SK-N-SH (cell line): ENCODE measurements at regions not wholly inside any gene's neighbourhood (a gene's known extent, or its start where the extent isn't known, plus 50 kb on each side); places are given as distances from the start of the nearest gene placed in this dataset.

Experiments
- CHD2 ChIP-seq: fragments of 150-350 bp; IDR thresholded peaks from 2 replicates; pipeline ENCODE4 v1.6.1; 2018; ENCODE audit warnings: low read length; ENCODE audit not compliant: partially characterized antibody
- EZH2phosphoT487 ChIP-seq: fragments of 200-600 bp; sonication (generic); IDR thresholded peaks from 2 replicates; pipeline ENCODE4 v1.6.1; 2017; ENCODE audit warnings: low read depth, mixed run types, mild to moderate bottlenecking, antibody characterized with exemption, moderate library complexity, borderline replicate concordance
- FOXM1 ChIP-seq: IDR thresholded peaks from 2 replicates; pipeline ENCODE4 v1.4.0; 2012; ENCODE audit warnings: low read depth, mild to moderate bottlenecking
- JUND ChIP-seq: IDR thresholded peaks from 2 replicates; pipeline ENCODE4 v1.4.0; 2012
- RFX5 ChIP-seq: IDR thresholded peaks from 2 replicates; pipeline ENCODE4 v1.6.1; 2012; ENCODE audit warnings: mild to moderate bottlenecking, improper control_type of control experiment, low read length
- SMC3 ChIP-seq: IDR thresholded peaks from 2 replicates; pipeline ENCODE4 v1.6.1; 2012; ENCODE audit warnings: low read depth, low read length, improper control_type of control experiment
- TEAD4 ChIP-seq: IDR thresholded peaks from 2 replicates; pipeline ENCODE4 v1.4.0; 2012; ENCODE audit warnings: mild to moderate bottlenecking, borderline replicate concordance; ENCODE audit not compliant: insufficient read depth
- TF ChIP-seq, protein P1 (sequence below): fragments of 200-600 bp; sonication (generic); IDR thresholded peaks from 2 replicates; pipeline ENCODE4 v1.6.1; 2017; ENCODE audit warnings: antibody characterized with exemption, mild to moderate bottlenecking, moderate library complexity
- TF ChIP-seq, protein P2 (sequence below): IDR thresholded peaks from 2 replicates; pipeline ENCODE4 v1.4.0; 2012; ENCODE audit warnings: low read depth, borderline replicate concordance
- TF ChIP-seq, protein P3 (sequence below): IDR thresholded peaks from 2 replicates; pipeline ENCODE4 v1.4.0; 2012; ENCODE audit warnings: low read depth
- TF ChIP-seq, protein P4 (sequence below): IDR thresholded peaks from 2 replicates; pipeline ENCODE4 v1.6.1; 2012; ENCODE audit warnings: mild to moderate bottlenecking, low read depth, low read length, moderate library complexity
- TF ChIP-seq, protein P5 (sequence below): IDR thresholded peaks from 2 replicates; pipeline ENCODE4; 2012
- TF ChIP-seq, protein P6 (sequence below): fragments of 150-350 bp; IDR thresholded peaks from 2 replicates; pipeline ENCODE4 v1.6.1; 2017; ENCODE audit warnings: antibody characterized with exemption, low read length, low read depth, borderline replicate concordance

DNA sequence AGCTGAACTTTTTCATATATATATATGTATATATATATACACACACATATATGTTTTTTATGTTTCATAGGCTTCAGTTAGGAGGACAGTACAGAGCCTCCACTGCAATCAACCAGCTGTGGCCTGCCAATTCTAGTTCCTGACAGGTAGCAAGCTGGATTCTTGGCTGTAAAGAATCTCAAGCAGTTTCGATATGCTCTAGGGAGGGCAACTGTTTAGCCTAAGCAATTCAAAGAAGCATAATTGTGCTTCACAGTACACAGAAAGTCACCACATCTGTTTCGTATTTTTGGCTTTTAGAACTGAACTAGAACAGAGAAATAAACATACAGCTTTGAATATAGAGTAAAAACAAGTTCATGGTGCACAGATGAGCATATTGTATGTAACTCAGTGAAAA lies 152.4 kb upstream of the ARRDC3 start:
- TF ChIP-seq CHD2 (no peak), FOXM1 (no peak), SMC3 (no peak), EZH2phosphoT487 (no peak), JUND (no peak), TEAD4 (no peak), RFX5 (no peak)
- TF ChIP-seq, protein P1, sequence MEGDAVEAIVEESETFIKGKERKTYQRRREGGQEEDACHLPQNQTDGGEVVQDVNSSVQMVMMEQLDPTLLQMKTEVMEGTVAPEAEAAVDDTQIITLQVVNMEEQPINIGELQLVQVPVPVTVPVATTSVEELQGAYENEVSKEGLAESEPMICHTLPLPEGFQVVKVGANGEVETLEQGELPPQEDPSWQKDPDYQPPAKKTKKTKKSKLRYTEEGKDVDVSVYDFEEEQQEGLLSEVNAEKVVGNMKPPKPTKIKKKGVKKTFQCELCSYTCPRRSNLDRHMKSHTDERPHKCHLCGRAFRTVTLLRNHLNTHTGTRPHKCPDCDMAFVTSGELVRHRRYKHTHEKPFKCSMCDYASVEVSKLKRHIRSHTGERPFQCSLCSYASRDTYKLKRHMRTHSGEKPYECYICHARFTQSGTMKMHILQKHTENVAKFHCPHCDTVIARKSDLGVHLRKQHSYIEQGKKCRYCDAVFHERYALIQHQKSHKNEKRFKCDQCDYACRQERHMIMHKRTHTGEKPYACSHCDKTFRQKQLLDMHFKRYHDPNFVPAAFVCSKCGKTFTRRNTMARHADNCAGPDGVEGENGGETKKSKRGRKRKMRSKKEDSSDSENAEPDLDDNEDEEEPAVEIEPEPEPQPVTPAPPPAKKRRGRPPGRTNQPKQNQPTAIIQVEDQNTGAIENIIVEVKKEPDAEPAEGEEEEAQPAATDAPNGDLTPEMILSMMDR, result no peak
- TF ChIP-seq, protein P2, sequence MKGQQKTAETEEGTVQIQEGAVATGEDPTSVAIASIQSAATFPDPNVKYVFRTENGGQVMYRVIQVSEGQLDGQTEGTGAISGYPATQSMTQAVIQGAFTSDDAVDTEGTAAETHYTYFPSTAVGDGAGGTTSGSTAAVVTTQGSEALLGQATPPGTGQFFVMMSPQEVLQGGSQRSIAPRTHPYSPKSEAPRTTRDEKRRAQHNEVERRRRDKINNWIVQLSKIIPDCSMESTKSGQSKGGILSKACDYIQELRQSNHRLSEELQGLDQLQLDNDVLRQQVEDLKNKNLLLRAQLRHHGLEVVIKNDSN, result no peak
- TF ChIP-seq, protein P3, sequence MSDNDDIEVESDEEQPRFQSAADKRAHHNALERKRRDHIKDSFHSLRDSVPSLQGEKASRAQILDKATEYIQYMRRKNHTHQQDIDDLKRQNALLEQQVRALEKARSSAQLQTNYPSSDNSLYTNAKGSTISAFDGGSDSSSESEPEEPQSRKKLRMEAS, result no peak
- TF ChIP-seq, protein P4, sequence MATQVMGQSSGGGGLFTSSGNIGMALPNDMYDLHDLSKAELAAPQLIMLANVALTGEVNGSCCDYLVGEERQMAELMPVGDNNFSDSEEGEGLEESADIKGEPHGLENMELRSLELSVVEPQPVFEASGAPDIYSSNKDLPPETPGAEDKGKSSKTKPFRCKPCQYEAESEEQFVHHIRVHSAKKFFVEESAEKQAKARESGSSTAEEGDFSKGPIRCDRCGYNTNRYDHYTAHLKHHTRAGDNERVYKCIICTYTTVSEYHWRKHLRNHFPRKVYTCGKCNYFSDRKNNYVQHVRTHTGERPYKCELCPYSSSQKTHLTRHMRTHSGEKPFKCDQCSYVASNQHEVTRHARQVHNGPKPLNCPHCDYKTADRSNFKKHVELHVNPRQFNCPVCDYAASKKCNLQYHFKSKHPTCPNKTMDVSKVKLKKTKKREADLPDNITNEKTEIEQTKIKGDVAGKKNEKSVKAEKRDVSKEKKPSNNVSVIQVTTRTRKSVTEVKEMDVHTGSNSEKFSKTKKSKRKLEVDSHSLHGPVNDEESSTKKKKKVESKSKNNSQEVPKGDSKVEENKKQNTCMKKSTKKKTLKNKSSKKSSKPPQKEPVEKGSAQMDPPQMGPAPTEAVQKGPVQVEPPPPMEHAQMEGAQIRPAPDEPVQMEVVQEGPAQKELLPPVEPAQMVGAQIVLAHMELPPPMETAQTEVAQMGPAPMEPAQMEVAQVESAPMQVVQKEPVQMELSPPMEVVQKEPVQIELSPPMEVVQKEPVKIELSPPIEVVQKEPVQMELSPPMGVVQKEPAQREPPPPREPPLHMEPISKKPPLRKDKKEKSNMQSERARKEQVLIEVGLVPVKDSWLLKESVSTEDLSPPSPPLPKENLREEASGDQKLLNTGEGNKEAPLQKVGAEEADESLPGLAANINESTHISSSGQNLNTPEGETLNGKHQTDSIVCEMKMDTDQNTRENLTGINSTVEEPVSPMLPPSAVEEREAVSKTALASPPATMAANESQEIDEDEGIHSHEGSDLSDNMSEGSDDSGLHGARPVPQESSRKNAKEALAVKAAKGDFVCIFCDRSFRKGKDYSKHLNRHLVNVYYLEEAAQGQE, result no peak
- TF ChIP-seq, protein P5, sequence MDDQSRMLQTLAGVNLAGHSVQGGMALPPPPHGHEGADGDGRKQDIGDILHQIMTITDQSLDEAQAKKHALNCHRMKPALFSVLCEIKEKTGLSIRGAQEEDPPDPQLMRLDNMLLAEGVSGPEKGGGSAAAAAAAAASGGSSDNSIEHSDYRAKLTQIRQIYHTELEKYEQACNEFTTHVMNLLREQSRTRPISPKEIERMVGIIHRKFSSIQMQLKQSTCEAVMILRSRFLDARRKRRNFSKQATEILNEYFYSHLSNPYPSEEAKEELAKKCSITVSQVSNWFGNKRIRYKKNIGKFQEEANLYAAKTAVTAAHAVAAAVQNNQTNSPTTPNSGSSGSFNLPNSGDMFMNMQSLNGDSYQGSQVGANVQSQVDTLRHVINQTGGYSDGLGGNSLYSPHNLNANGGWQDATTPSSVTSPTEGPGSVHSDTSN, result no peak
- TF ChIP-seq, protein P6, sequence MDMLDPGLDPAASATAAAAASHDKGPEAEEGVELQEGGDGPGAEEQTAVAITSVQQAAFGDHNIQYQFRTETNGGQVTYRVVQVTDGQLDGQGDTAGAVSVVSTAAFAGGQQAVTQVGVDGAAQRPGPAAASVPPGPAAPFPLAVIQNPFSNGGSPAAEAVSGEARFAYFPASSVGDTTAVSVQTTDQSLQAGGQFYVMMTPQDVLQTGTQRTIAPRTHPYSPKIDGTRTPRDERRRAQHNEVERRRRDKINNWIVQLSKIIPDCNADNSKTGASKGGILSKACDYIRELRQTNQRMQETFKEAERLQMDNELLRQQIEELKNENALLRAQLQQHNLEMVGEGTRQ, result no peak
